PC-3 (cell line): ENCODE measurements at regions not wholly inside any gene's neighbourhood (a gene's known extent, or its start where the extent isn't known, plus 50 kb on each side); places are given as distances from the start of the nearest gene placed in this dataset.

Source experiments
- CTCF ChIP-seq: fragments of 300-600 bp; sonication (generic); conservative IDR thresholded peaks from 2 replicates; pipeline ENCODE4 v1.5.1; 2017; ENCODE audit warnings: antibody characterized with exemption, low read depth, mild to moderate bottlenecking, low read length
- EZH2 ChIP-seq: fragments of 300-600 bp; sonication (generic); IDR thresholded peaks from one replicate; pipeline ENCODE4 v1.6.1; 2017; ENCODE audit warnings: antibody characterized with exemption, mild to moderate bottlenecking, low read length; ENCODE audit not compliant: unreplicated experiment
- EZH2phosphoT487 ChIP-seq: fragments of 300-600 bp; sonication (generic); IDR thresholded peaks from 2 replicates; pipeline ENCODE4 v1.6.1; 2018; ENCODE audit warnings: mild to moderate bottlenecking, antibody characterized with exemption, low read length, borderline replicate concordance

DNA sequence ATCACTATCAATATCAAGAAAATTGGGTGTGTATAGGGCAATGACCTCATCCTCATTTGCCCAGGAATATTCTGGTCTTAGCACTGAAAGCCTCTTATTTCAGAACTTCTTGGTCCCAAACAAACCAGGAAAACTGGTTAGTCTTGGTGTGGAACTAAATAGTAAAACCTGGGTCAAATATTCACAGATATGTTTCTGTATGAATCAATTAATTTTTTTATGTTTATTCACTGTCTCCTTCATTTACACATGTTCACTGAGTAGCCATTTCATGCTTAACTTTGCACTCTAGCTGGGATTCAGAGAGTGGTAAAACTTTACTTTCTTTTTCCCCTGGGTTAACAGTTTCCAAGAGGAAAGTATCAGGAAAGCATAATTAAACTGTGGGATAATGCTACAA, 113.7 kb upstream of the PAPPA start:
- TF ChIP-seq CTCF: no peak
- TF ChIP-seq EZH2: no peak
- TF ChIP-seq EZH2phosphoT487: no peak
